ENCODE measurements at regions not wholly inside any gene's neighbourhood (a gene's known extent, or its start where the extent isn't known, plus 50 kb on each side); places are given as distances from the start of the nearest gene placed in this dataset.

DNA sequence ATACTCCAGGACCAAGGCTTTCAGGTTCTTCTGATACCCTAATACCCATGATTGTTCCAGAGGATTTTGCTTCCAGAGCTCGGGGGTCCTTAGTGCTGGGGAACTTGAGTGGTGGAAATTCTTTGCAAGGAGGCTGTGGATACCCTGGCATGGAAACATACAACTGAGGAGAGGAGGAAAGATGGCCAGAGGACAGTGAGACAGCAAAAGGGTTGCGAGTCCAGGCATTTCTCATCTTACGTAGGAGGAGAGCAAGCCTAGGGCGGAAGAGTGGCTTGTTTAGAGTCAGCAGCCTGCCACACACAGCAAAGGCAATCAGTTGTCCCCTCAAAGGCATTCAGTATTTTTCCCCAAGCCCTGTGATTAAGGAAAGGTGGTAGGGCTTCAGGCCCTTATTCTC lies 73.5 kb downstream of the ADM start:
- TF ChIP-seq, protein P1, sequence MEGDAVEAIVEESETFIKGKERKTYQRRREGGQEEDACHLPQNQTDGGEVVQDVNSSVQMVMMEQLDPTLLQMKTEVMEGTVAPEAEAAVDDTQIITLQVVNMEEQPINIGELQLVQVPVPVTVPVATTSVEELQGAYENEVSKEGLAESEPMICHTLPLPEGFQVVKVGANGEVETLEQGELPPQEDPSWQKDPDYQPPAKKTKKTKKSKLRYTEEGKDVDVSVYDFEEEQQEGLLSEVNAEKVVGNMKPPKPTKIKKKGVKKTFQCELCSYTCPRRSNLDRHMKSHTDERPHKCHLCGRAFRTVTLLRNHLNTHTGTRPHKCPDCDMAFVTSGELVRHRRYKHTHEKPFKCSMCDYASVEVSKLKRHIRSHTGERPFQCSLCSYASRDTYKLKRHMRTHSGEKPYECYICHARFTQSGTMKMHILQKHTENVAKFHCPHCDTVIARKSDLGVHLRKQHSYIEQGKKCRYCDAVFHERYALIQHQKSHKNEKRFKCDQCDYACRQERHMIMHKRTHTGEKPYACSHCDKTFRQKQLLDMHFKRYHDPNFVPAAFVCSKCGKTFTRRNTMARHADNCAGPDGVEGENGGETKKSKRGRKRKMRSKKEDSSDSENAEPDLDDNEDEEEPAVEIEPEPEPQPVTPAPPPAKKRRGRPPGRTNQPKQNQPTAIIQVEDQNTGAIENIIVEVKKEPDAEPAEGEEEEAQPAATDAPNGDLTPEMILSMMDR (IDR thresholded peaks at IDR 0.05; ENCODE audit: unreplicated experiment) = no peak
- H3K9me3 Mint-ChIP-seq (ENCODE audit: low read depth, unreplicated experiment) = no peaks in the 10 kb centered on the region
- H3K27me3 Mint-ChIP-seq (ENCODE audit: unreplicated experiment) = peaks cover 34% of the 10 kb centered on the region
- DNase-seq = no peak
- no TSS peak for BruUV-seq (replicated peaks)
- no peaks in the 10 kb centered on the region for H3K4me1 Mint-ChIP-seq (ENCODE audit: low read depth, unreplicated experiment)
- no peak overlapping the region for H3K4me3 Mint-ChIP-seq (ENCODE audit: low read depth, unreplicated experiment)
- CTCF ChIA-PET = no interaction called here
- H3K27ac Mint-ChIP-seq (ENCODE audit: unreplicated experiment) = no peak overlapping the region
- intact Hi-C loops (cut with micrococcal nuclease; ENCODE audit: unreplicated experiment) = no loop called here
- H3K36me3 Mint-ChIP-seq (ENCODE audit: insufficient read depth, unreplicated experiment) = no peaks in the 10 kb centered on the region

GRCh38 chr11:10379022-10379421 lies 74.1 kb downstream of the ADM start:
- no peaks in the 10 kb centered on the region for H3K9me3 Mint-ChIP-seq (ENCODE audit: low read depth, unreplicated experiment)
- TF ChIP-seq, protein P1 (IDR thresholded peaks at IDR 0.05; ENCODE audit: unreplicated experiment) = no peak
- intact Hi-C loops (cut with micrococcal nuclease; ENCODE audit: unreplicated experiment) = no loop called here
- no TSS peak for BruUV-seq (replicated peaks)
- no peak overlapping the region for H3K27ac Mint-ChIP-seq (ENCODE audit: unreplicated experiment)
- DNase-seq = no peak
- H3K4me3 Mint-ChIP-seq (ENCODE audit: low read depth, unreplicated experiment) = no peak overlapping the region
- H3K36me3 Mint-ChIP-seq (ENCODE audit: insufficient read depth, unreplicated experiment) = no peaks in the 10 kb centered on the region
- CTCF ChIA-PET = no interaction called here
- H3K27me3 Mint-ChIP-seq (ENCODE audit: unreplicated experiment) = peaks cover 34% of the 10 kb centered on the region
- no peaks in the 10 kb centered on the region for H3K4me1 Mint-ChIP-seq (ENCODE audit: low read depth, unreplicated experiment)

DNA sequence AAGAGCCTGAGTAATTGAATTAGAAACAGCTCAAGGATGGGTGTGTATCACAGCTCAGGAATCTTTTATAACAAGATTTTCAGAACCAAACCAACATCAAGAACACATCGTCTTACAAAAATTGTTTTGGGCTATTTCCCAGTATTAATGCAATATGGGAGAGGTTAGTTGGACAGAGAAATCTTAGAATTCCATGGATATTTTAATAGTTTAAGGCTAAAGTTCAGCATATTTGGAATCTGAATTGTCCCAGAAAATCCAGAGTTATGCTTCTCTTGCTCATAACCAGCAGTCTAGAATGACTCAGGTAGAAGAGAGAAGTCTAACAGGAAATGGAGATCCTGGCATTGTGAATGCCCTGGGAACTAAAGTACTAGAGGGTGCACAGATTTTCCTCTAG lies 74.6 kb downstream of the ADM start:
- Mint-ChIP-seq H3K27me3 (ENCODE audit: unreplicated experiment) (peaks cover 34% of the 10 kb centered on the region), H3K4me3 (ENCODE audit: low read depth, unreplicated experiment) (no peak overlapping the region), H3K9me3 (ENCODE audit: low read depth, unreplicated experiment) (no peaks in the 10 kb centered on the region), H3K27ac (ENCODE audit: unreplicated experiment) (no peak overlapping the region), H3K36me3 (ENCODE audit: insufficient read depth, unreplicated experiment) (no peaks in the 10 kb centered on the region), H3K4me1 (ENCODE audit: low read depth, unreplicated experiment) (no peaks in the 10 kb centered on the region)
- no peak for DNase-seq
- intact Hi-C loops (cut with micrococcal nuclease; ENCODE audit: unreplicated experiment) = no loop called here
- TF ChIP-seq, protein P1 (IDR thresholded peaks at IDR 0.05; ENCODE audit: unreplicated experiment) = no peak
- CTCF ChIA-PET = no interaction called here
- no TSS peak for BruUV-seq (replicated peaks)

- Mint-ChIP-seq H3K4me1 (ENCODE audit: low read depth, unreplicated experiment) (no peaks in the 10 kb centered on the region), H3K36me3 (ENCODE audit: insufficient read depth, unreplicated experiment) (no peaks in the 10 kb centered on the region), H3K27ac (ENCODE audit: unreplicated experiment) (no peak overlapping the region), H3K9me3 (ENCODE audit: low read depth, unreplicated experiment) (no peaks in the 10 kb centered on the region), H3K27me3 (ENCODE audit: unreplicated experiment) (peaks cover 34% of the 10 kb centered on the region), H3K4me3 (ENCODE audit: low read depth, unreplicated experiment) (no peak overlapping the region)
- BruUV-seq (replicated peaks) = no TSS peak
- TF ChIP-seq, protein P1 (IDR thresholded peaks at IDR 0.05; ENCODE audit: unreplicated experiment) = no peak
- CTCF ChIA-PET = no interaction called here
- intact Hi-C loops (cut with micrococcal nuclease; ENCODE audit: unreplicated experiment) = no loop called here
- no peak for DNase-seq
These were observed 75.0 kb upstream of the AMPD3 start for GRCh38 chr11:10379871-10380568.

Measured in Calu3 (cell line).